HEK293 (cell line): ENCODE measurements at regions not wholly inside any gene's neighbourhood (a gene's known extent, or its start where the extent isn't known, plus 50 kb on each side); places are given as distances from the start of the nearest gene placed in this dataset.

Experiments
- CTCF ChIA-PET: fragments of 350-600 bp; formaldehyde crosslinking; extraction: SDS; loops from one replicate; lab custom pipeline; 2021; ENCODE audit warnings: antibody characterized with exemption; lab: Yijun Ruan, JAX
- POLR2A ChIA-PET: fragments of 300-600 bp; formaldehyde crosslinking; extraction: SDS; loops from one replicate; lab custom pipeline; 2020; ENCODE audit warnings: antibody characterized with exemption, inconsistent platforms; lab: Yijun Ruan, JAX
- H3K27ac ChIP-seq: fragments of 200-500 bp; sonication (Bioruptor generic); 2 replicates; pipeline ENCODE4 v1.5.1; 2014; ENCODE audit warnings: low read depth, low read length, control low read depth, inconsistent platforms; ENCODE audit errors: extremely low read depth
- H3K36me3 ChIP-seq, 2 experiments: fragments of 200-500 bp in 1 of 2; sonication (Bioruptor generic) in 1 of 2; 1 replicate in 1 of 2; 2 replicates in 1 of 2; pipeline ENCODE4 v1.5.1; 2014 to 2017; ENCODE audit warnings: inconsistent platforms in 2 of 2, low read length in 2 of 2; ENCODE audit not compliant: control insufficient read depth in 2 of 2, insufficient read depth in 1 of 2
- H3K4me1 ChIP-seq: fragments of 200-500 bp; sonication (Bioruptor generic); 2 replicates; pipeline ENCODE4 v1.5.1; 2014; ENCODE audit warnings: mild to moderate bottlenecking, low read length, inconsistent platforms; ENCODE audit not compliant: control insufficient read depth, insufficient read depth
- H3K4me3 ChIP-seq: 2 replicates; pipeline ENCODE4 v1.5.1; 2011; ENCODE audit warnings: low read depth, mild to moderate bottlenecking, control low read depth, low read length, moderate library complexity
- H3K9me3 ChIP-seq: fragments of 200-500 bp; sonication (Bioruptor generic); 2 replicates; pipeline ENCODE4 v1.5.1; 2014; ENCODE audit warnings: low read depth, low read length, inconsistent platforms; ENCODE audit not compliant: control insufficient read depth, insufficient read depth
- HOXD13 ChIP-seq: sonication (generic); formaldehyde crosslinking; IDR thresholded peaks from 2 replicates; pipeline ENCODE4 v1.8.0; 2022; ENCODE audit warnings: missing genetic modification reagents, borderline replicate concordance
- KLF8 ChIP-seq: fragments of 450-650 bp; formaldehyde crosslinking; IDR thresholded peaks from 2 replicates; pipeline ENCODE4 v1.5.1; 2016; ENCODE audit warnings: missing biosample characterization, missing genetic modification characterization
- MZF1 ChIP-seq: fragments of 450-650 bp; formaldehyde crosslinking; IDR thresholded peaks from 2 replicates; pipeline ENCODE4 v1.5.1; 2017; ENCODE audit warnings: missing biosample characterization, missing genetic modification characterization, borderline replicate concordance
- OVOL3 ChIP-seq: fragments of 450-650 bp; formaldehyde crosslinking; IDR thresholded peaks from 2 replicates; pipeline ENCODE4 v1.5.1; 2016; ENCODE audit warnings: missing biosample characterization, missing genetic modification characterization
- YY1 ChIP-seq: fragments of 450-650 bp; formaldehyde crosslinking; IDR thresholded peaks from 2 replicates; pipeline ENCODE4 v1.5.1; 2018; ENCODE audit warnings: missing biosample characterization, missing genetic modification characterization
- ZEB2 ChIP-seq: fragments of 450-650 bp; formaldehyde crosslinking; IDR thresholded peaks from 2 replicates; pipeline ENCODE4 v1.5.1; 2016; ENCODE audit warnings: missing biosample characterization, missing genetic modification characterization
- ZNF121 ChIP-seq: fragments of 450-650 bp; formaldehyde crosslinking; IDR thresholded peaks from 2 replicates; pipeline ENCODE4 v1.5.1; 2016; ENCODE audit warnings: missing biosample characterization, missing genetic modification characterization
- ZNF16 ChIP-seq: fragments of 450-650 bp; formaldehyde crosslinking; IDR thresholded peaks from 2 replicates; pipeline ENCODE4 v1.5.1; 2016; ENCODE audit warnings: low read depth, missing biosample characterization, missing genetic modification characterization
- ZNF324 ChIP-seq: fragments of 450-650 bp; formaldehyde crosslinking; IDR thresholded peaks from 2 replicates; pipeline ENCODE4 v1.5.1; 2016; ENCODE audit warnings: missing biosample characterization, missing genetic modification characterization
- ZNF341 ChIP-seq: fragments of 450-650 bp; formaldehyde crosslinking; IDR thresholded peaks from 2 replicates; pipeline ENCODE4; 2016; ENCODE audit warnings: low read depth, missing biosample characterization, missing genetic modification characterization
- ZNF514 ChIP-seq: fragments of 450-650 bp; formaldehyde crosslinking; IDR thresholded peaks from 2 replicates; pipeline ENCODE4 v1.5.1; 2016; ENCODE audit warnings: missing biosample characterization, missing genetic modification characterization
- ZNF555 ChIP-seq: fragments of 450-650 bp; formaldehyde crosslinking; conservative IDR thresholded peaks from 2 replicates; pipeline ENCODE4 v1.5.1; 2017; ENCODE audit warnings: missing biosample characterization, mild to moderate bottlenecking, missing genetic modification characterization, inconsistent platforms
- ZNF623 ChIP-seq: fragments of 450-650 bp; formaldehyde crosslinking; IDR thresholded peaks from 2 replicates; pipeline ENCODE4 v1.5.1; 2016; ENCODE audit warnings: missing biosample characterization, missing genetic modification characterization
- ZNF664 ChIP-seq: fragments of 450-650 bp; formaldehyde crosslinking; IDR thresholded peaks from 2 replicates; pipeline ENCODE4 v1.5.1; 2016; ENCODE audit warnings: missing biosample characterization, missing genetic modification characterization
- ZNF791 ChIP-seq: fragments of 450-650 bp; formaldehyde crosslinking; IDR thresholded peaks from 2 replicates; pipeline ENCODE4 v1.5.1; 2016; ENCODE audit warnings: missing biosample characterization, missing genetic modification characterization
- TF ChIP-seq, protein P1 (sequence below): fragments of 450-650 bp; formaldehyde crosslinking; IDR thresholded peaks from 2 replicates; pipeline ENCODE4 v1.5.1; 2017; ENCODE audit warnings: missing biosample characterization, missing genetic modification characterization
- TF ChIP-seq, protein P2 (sequence below): sonication (generic); formaldehyde crosslinking; IDR thresholded peaks from 2 replicates; pipeline ENCODE4 v1.8.1; 2022; ENCODE audit warnings: mild to moderate bottlenecking, moderate library complexity, missing genetic modification reagents
- TF ChIP-seq, protein P3 (sequence below): fragments of 450-650 bp; formaldehyde crosslinking; IDR thresholded peaks from 2 replicates; pipeline ENCODE4 v1.5.1; 2016; ENCODE audit warnings: missing biosample characterization, missing genetic modification characterization, borderline replicate concordance

DNA sequence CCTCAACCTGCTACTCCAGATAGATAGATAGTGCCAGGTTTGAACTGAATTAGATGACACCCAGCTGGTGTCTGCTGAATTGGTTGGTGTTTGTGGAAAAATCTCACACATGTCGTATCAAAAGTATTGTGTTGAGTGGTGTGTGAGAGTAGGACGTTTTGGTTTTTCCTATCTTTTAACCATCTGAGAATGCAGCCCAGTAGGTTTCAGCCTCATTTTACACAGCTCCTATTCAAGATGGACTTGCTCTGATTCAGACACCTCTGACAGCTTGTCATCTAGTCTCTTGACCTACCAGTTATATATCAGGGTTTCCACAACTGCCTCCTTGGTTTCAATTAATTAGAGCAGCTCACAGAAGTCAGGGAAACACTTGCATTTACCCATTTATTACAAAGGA is 254.4 kb downstream of the KTN1 start (continued):
- TF ChIP-seq, protein P1, sequence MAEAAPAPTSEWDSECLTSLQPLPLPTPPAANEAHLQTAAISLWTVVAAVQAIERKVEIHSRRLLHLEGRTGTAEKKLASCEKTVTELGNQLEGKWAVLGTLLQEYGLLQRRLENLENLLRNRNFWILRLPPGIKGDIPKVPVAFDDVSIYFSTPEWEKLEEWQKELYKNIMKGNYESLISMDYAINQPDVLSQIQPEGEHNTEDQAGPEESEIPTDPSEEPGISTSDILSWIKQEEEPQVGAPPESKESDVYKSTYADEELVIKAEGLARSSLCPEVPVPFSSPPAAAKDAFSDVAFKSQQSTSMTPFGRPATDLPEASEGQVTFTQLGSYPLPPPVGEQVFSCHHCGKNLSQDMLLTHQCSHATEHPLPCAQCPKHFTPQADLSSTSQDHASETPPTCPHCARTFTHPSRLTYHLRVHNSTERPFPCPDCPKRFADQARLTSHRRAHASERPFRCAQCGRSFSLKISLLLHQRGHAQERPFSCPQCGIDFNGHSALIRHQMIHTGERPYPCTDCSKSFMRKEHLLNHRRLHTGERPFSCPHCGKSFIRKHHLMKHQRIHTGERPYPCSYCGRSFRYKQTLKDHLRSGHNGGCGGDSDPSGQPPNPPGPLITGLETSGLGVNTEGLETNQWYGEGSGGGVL: no peak
- TF ChIP-seq ZNF121: no peak

DNA sequence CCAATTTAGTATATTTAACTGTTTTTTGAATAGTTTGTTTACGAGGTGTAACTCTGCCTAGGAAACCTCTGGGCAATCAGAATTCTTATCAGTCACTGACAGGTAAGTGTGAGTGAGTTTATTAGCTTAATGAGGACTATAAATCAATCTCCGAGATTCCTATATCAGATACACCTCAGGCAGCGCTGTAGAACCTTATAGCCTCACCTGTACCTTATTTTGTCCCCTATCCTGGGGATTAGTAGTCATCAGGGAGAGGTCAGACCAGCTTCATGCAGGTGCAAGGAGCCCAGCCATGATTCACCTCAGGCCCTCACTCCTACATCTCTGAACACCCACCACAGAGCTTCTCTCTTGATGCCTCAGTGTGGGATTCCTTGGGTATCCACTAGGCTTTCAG is 256.0 kb downstream of the KTN1 start:
- Histone ChIP-seq H3K4me3 (no peak overlapping the region), H3K27ac (no peak overlapping the region), H3K9me3 (no peaks in the 10 kb centered on the region), H3K4me1 (no peaks in the 10 kb centered on the region), H3K36me3 (no peaks in the 10 kb centered on the region)
- POLR2A ChIA-PET: no interaction called here
- TF ChIP-seq ZEB2 (no peak), HOXD13 (CRISPR knock-in tag) (no peak), ZNF623 (tag by site-specific recombination) (no peak), OVOL3 (tag by site-specific recombination) (no peak), ZNF514 (tag by site-specific recombination) (no peak), ZNF341 (tag by site-specific recombination) (no peak), ZNF16 (no peak), ZNF791 (tag by site-specific recombination) (no peak), YY1 (tag by site-specific recombination) (no peak), ZNF324 (tag by site-specific recombination) (no peak), MZF1 (no peak)
- TF ChIP-seq, protein P2, sequence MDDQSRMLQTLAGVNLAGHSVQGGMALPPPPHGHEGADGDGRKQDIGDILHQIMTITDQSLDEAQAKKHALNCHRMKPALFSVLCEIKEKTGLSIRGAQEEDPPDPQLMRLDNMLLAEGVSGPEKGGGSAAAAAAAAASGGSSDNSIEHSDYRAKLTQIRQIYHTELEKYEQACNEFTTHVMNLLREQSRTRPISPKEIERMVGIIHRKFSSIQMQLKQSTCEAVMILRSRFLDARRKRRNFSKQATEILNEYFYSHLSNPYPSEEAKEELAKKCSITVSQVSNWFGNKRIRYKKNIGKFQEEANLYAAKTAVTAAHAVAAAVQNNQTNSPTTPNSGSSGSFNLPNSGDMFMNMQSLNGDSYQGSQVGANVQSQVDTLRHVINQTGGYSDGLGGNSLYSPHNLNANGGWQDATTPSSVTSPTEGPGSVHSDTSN (CRISPR knock-in tag): no peak
- TF ChIP-seq, protein P3, sequence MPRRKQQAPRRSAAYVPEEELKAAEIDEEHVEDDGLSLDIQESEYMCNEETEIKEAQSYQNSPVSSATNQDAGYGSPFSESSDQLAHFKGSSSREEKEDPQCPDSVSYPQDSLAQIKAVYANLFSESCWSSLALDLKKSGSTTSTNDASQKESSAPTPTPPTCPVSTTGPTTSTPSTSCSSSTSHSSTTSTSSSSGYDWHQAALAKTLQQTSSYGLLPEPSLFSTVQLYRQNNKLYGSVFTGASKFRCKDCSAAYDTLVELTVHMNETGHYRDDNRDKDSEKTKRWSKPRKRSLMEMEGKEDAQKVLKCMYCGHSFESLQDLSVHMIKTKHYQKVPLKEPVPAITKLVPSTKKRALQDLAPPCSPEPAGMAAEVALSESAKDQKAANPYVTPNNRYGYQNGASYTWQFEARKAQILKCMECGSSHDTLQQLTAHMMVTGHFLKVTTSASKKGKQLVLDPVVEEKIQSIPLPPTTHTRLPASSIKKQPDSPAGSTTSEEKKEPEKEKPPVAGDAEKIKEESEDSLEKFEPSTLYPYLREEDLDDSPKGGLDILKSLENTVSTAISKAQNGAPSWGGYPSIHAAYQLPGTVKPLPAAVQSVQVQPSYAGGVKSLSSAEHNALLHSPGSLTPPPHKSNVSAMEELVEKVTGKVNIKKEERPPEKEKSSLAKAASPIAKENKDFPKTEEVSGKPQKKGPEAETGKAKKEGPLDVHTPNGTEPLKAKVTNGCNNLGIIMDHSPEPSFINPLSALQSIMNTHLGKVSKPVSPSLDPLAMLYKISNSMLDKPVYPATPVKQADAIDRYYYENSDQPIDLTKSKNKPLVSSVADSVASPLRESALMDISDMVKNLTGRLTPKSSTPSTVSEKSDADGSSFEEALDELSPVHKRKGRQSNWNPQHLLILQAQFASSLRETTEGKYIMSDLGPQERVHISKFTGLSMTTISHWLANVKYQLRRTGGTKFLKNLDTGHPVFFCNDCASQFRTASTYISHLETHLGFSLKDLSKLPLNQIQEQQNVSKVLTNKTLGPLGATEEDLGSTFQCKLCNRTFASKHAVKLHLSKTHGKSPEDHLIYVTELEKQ (tag by site-specific recombination): no peak
- CTCF ChIA-PET: no interaction called here

DNA sequence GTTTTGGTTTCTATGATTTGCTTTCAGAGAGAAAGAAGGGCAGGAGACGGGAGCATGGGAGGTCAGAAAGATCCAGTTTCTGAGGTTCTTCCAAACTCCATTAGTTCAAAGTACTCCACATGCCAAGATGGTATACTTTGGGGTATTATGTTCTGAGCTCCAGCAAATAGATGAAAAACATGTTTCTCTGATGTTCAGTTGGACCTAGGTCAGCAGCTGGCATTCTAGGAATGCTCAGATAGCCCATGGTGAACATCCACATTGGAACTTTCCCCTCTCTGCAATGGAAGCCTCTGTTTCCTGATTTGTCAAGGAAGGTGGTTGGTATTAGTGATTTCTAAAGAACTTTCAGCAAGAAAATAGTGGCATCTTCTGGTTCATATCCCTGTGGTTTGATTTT is 257.5 kb downstream of the KTN1 start:
- Histone ChIP-seq H3K27ac (no peak overlapping the region), H3K36me3 (no peaks in the 10 kb centered on the region), H3K4me1 (no peaks in the 10 kb centered on the region), H3K4me3 (no peak overlapping the region), H3K9me3 (no peaks in the 10 kb centered on the region)
- ChIA-PET CTCF (interaction anchor here (1.3 kb wide), 1 partner anchor 637 kb away, joined by 3 read pairs; no protein-coding TSS in a partner anchor), POLR2A (no interaction called here)
- TF ChIP-seq KLF8 (tag by site-specific recombination) (no peak), ZNF555 (tag by site-specific recombination) (no peak), ZNF664 (no peak)
